Adrenal gland (tissue), 5 donors: ENCODE measurements at regions not wholly inside any gene's neighbourhood (a gene's known extent, or its start where the extent isn't known, plus 50 kb on each side); places are given as distances from the start of the nearest gene placed in this dataset.

Experiments
- CTCF ChIP-seq, 6 experiments: fragments of 450-650 bp in 4 of 6; fragments of 200-600 bp in 2 of 6; sonication (generic) in 1 of 6; IDR thresholded peaks; 1 replicate in 5 of 6; 2 replicates in 1 of 6; pipeline versions ENCODE4 v1.5.1 to v1.8.0; 2016 to 2021; ENCODE audit warnings: antibody characterized with exemption in 6 of 6, mild to moderate bottlenecking in 2 of 6, moderate library complexity in 1 of 6
- POLR2A ChIP-seq, 2 donors: fragments of 450-650 bp; IDR thresholded peaks; one replicate each; pipeline ENCODE4 v1.6.1; 2017; ENCODE audit warnings: antibody characterized with exemption in 2 of 2, mild to moderate bottlenecking in 2 of 2, moderate library complexity in 1 of 2
- donor health status: DM: no; HTN: no; CAD: no.

GRCh38 chr6:53424300-53424699 lies 75.5 kb upstream of the ELOVL5 start:
- no peak for TF ChIP-seq CTCF (IDR thresholded peaks at IDR 0.05)
- TF ChIP-seq POLR2A (IDR thresholded peaks at IDR 0.05) = no peak
